ENCODE measurements at regions not wholly inside any gene's neighbourhood (a gene's known extent, or its start where the extent isn't known, plus 50 kb on each side); places are given as distances from the start of the nearest gene placed in this dataset.

DNA sequence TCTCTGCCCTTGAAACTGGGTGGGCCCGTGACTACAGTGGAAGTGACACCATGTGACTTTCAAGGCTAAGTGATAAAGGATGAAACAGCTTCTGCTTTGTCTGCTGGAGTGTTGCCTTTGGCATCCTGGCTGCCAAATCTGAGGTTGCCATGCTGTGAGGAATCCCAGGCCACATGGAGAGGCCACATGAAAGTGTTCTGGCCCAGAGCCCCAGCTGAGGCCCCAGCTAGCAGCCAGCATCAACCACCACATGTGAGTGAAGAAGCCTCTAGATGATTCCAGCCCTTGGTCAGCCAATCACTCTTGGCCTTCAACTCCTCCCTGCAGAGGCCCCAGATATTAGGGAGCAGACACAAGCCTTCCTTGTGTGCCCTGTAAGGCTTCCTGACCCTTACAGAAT is 94.4 kb upstream of the BCOR start:
- Histone ChIP-seq H3K4me2 (ENCODE audit: low read depth, low read length) (no peak overlapping the region), H3K36me3 (replicated peaks in 1 of 2; ENCODE audit: control insufficient read depth in 1 of 2, insufficient read depth in 2 of 2, low read length in 2 of 2) (no peaks in the 10 kb centered on the region), H4K20me1 (ENCODE audit: insufficient read depth, low read length) (no peaks in the 10 kb centered on the region), H3K9me3 (ENCODE audit: low read length) (no peaks in the 10 kb centered on the region), H3K79me2 (ENCODE audit: insufficient read depth, low read length) (no peaks in the 10 kb centered on the region), H3K4me3 (replicated peaks in 1 of 3; ENCODE audit: insufficient read depth in 1 of 3, low read depth in 2 of 3, low read length in 3 of 3) (no peak overlapping the region), H3K27me3 (ENCODE audit: control insufficient read depth in 1 of 2, insufficient read depth in 2 of 2, low read length in 2 of 2) (no peaks in the 10 kb centered on the region), H3K4me1 (ENCODE audit: insufficient read depth, low read length) (no peaks in the 10 kb centered on the region), H3K9ac (ENCODE audit: insufficient read depth, low read depth, low read length) (no peak overlapping the region), H2AFZ (ENCODE audit: low read length) (no peak overlapping the region), H3K27ac (ENCODE audit: extremely low read length, insufficient read depth, low read length) (no peak overlapping the region)
- intact Hi-C loops (cut with micrococcal nuclease; ENCODE audit: unreplicated experiment), result no loop called here
- ATAC-seq, result no peak
- ChIA-PET POLR2A (interaction anchor here (1.5 kb wide), 1 partner anchor 15 kb away, joined by 3 read pairs; no protein-coding TSS in a partner anchor), CTCF (ENCODE audit: low intra/inter-chr PET ratio, low total read pairs) (no interaction called here)
- FAIRE-seq, result no peak
- DNase-seq (ENCODE audit: low spot score), result no peak
- in situ Hi-C loops (cut with HindIII; ENCODE audit: extremely low pct_ligation_motif_present, low pct_unique_long_range_greater_than_20kb), result no loop called here
- BruUV-seq (replicated peaks), result no TSS peak
- TF ChIP-seq, protein P1, sequence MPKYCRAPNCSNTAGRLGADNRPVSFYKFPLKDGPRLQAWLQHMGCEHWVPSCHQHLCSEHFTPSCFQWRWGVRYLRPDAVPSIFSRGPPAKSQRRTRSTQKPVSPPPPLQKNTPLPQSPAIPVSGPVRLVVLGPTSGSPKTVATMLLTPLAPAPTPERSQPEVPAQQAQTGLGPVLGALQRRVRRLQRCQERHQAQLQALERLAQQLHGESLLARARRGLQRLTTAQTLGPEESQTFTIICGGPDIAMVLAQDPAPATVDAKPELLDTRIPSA (CRISPR knock-in tag; IDR thresholded peaks at IDR 0.05; ENCODE audit: borderline replicate concordance), result no peak
- no CpG with 5 or more reads among the region's 1 CpG for WGBS (ENCODE audit: low lambda C conversion rate)

GRCh38 chrX:40189637-40190036 is 91.9 kb upstream of the BCOR start:
- peaks cover 11% of the 10 kb centered on the region; the same call in 1 of the 2 replicates for H3K9me3 ChIP-seq (ENCODE audit: low read length)
- no peaks in the 10 kb centered on the region for H3K79me2 ChIP-seq (ENCODE audit: insufficient read depth, low read length)
- no peak overlapping the region for H3K9ac ChIP-seq (ENCODE audit: insufficient read depth, low read depth, low read length)
- no peak for ATAC-seq
- H3K27ac ChIP-seq (ENCODE audit: extremely low read length, insufficient read depth, low read length), result no peak overlapping the region
- ChIA-PET CTCF (ENCODE audit: low intra/inter-chr PET ratio, low total read pairs) (no interaction called here), POLR2A (interaction anchor here (1.4 kb wide), 1 partner anchor 176 kb away, joined by 3 read pairs; no protein-coding TSS in a partner anchor)
- H4K20me1 ChIP-seq (ENCODE audit: insufficient read depth, low read length), result no peaks in the 10 kb centered on the region
- no peaks in the 10 kb centered on the region for H3K36me3 ChIP-seq (replicated peaks in 1 of 2; ENCODE audit: control insufficient read depth in 1 of 2, insufficient read depth in 2 of 2, low read length in 2 of 2)
- BruUV-seq (replicated peaks), result no TSS peak
- in situ Hi-C loops (cut with HindIII; ENCODE audit: extremely low pct_ligation_motif_present, low pct_unique_long_range_greater_than_20kb), result no loop called here
- H3K4me3 ChIP-seq (replicated peaks in 1 of 3; ENCODE audit: insufficient read depth in 1 of 3, low read depth in 2 of 3, low read length in 3 of 3), result no peak overlapping the region
- no peak overlapping the region for H2AFZ ChIP-seq (ENCODE audit: low read length)
- H3K27me3 ChIP-seq (ENCODE audit: control insufficient read depth in 1 of 2, insufficient read depth in 2 of 2, low read length in 2 of 2), result no peaks in the 10 kb centered on the region
- no peak for DNase-seq (ENCODE audit: low spot score)
- 100% methylated on average over 2 of the region's 4 CpGs for WGBS (ENCODE audit: low lambda C conversion rate)
- no peak for FAIRE-seq
- no peaks in the 10 kb centered on the region for H3K4me1 ChIP-seq (ENCODE audit: insufficient read depth, low read length)
- intact Hi-C loops (cut with micrococcal nuclease; ENCODE audit: unreplicated experiment), result no loop called here
- no peak overlapping the region for H3K4me2 ChIP-seq (ENCODE audit: low read depth, low read length)
- no peak for TF ChIP-seq NFYC (CRISPR knock-in tag; IDR thresholded peaks at IDR 0.05)
- TF ChIP-seq ZNF619 (CRISPR knock-in tag; IDR thresholded peaks at IDR 0.05), result no peak
- TF ChIP-seq ZNF34 (CRISPR knock-in tag; IDR thresholded peaks at IDR 0.05; ENCODE audit: borderline replicate concordance), result no peak
- no peak for TF ChIP-seq ZNF124 (CRISPR knock-in tag; IDR thresholded peaks at IDR 0.05)
- TF ChIP-seq ZSCAN5A (CRISPR knock-in tag; IDR thresholded peaks at IDR 0.05; ENCODE audit: borderline replicate concordance), result no peak
- TF ChIP-seq TP53 (CRISPR knock-in tag; conservative IDR thresholded peaks at IDR 0.05), result no peak
- no peak for TF ChIP-seq PAF1 (CRISPR knock-in tag; IDR thresholded peaks at IDR 0.05)
- TF ChIP-seq HMG20A (CRISPR knock-in tag; IDR thresholded peaks at IDR 0.05; ENCODE audit: borderline replicate concordance), result no peak
- TF ChIP-seq PCBP2 (optimal IDR thresholded peaks at IDR 0.05; ENCODE audit: low read depth, low read length, poor library complexity, severe bottlenecking), result no peak
- no peak for TF ChIP-seq RARA (CRISPR knock-in tag; IDR thresholded peaks at IDR 0.05)
- TF ChIP-seq EEA1 (CRISPR knock-in tag; IDR thresholded peaks at IDR 0.05; ENCODE audit: borderline replicate concordance), result no peak
- TF ChIP-seq, protein P2, sequence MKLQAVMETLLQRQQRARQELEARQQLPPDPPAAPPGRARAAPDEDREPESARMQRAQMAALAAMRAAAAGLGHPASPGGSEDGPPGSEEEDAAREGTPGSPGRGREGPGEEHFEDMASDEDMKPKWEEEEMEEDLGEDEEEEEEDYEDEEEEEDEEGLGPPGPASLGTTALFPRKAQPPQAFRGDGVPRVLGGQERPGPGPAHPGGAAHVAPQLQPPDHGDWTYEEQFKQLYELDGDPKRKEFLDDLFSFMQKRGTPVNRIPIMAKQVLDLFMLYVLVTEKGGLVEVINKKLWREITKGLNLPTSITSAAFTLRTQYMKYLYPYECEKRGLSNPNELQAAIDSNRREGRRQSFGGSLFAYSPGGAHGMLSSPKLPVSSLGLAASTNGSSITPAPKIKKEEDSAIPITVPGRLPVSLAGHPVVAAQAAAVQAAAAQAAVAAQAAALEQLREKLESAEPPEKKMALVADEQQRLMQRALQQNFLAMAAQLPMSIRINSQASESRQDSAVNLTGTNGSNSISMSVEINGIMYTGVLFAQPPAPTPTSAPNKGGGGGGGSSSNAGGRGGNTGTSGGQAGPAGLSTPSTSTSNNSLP (IDR thresholded peaks at IDR 0.05; ENCODE audit: low read depth, low read length), result no peak
- TF ChIP-seq FOXA3 (CRISPR knock-in tag; IDR thresholded peaks at IDR 0.05), result no peak
- no peak for TF ChIP-seq E2F2 (CRISPR knock-in tag; IDR thresholded peaks at IDR 0.05; ENCODE audit: borderline replicate concordance)

Measured in HepG2 (cell line).